Lung (tissue), 11 donors: ENCODE measurements at regions not wholly inside any gene's neighbourhood (a gene's known extent, or its start where the extent isn't known, plus 50 kb on each side); places are given as distances from the start of the nearest gene placed in this dataset.

Experiments used
- ATAC-seq: fragments of 200-7000 bp; cut with Tn5 transposase; one replicate; pipeline ENCODE4 v1.9.1; 2020; ENCODE audit warnings: moderate number of reproducible peaks; ENCODE audit not compliant: insufficient read depth, low FRiP score
- DNase-seq, 3 donors: peaks; one replicate each; pipeline ENCODE4 v3.0.0-alpha.2; 2013 to 2017
- H3K27ac ChIP-seq, 2 donors: one replicate each; pipeline ENCODE4 v1.5.1; 2013; ENCODE audit warnings: mild to moderate bottlenecking in 2 of 2, moderate library complexity in 2 of 2, control low read depth in 1 of 2, inconsistent platforms in 1 of 2, low read depth in 1 of 2, low read length in 1 of 2
- H3K27me3 ChIP-seq, 3 donors: one replicate each; pipeline ENCODE4 v1.5.1; 2013; ENCODE audit warnings: low read length in 2 of 3; ENCODE audit not compliant: control insufficient read depth in 3 of 3, insufficient read depth in 3 of 3
- H3K36me3 ChIP-seq, 4 donors: one replicate each; pipeline ENCODE4 v1.5.1; 2013; ENCODE audit warnings: low read length in 4 of 4, mild to moderate bottlenecking in 1 of 4, moderate library complexity in 1 of 4; ENCODE audit not compliant: control insufficient read depth in 4 of 4, insufficient read depth in 4 of 4
- H3K4me1 ChIP-seq, 5 donors: one replicate each; pipeline ENCODE4 v1.5.1; 2013; ENCODE audit warnings: low read length in 5 of 5, mild to moderate bottlenecking in 2 of 5, moderate library complexity in 1 of 5; ENCODE audit not compliant: control insufficient read depth in 5 of 5, insufficient read depth in 5 of 5
- H3K4me3 ChIP-seq: one replicate; pipeline ENCODE4 v1.5.1; 2013; ENCODE audit warnings: mild to moderate bottlenecking, control low read depth, moderate library complexity
- H3K9ac ChIP-seq, 2 donors: one replicate each; pipeline ENCODE4 v1.5.1; 2013; ENCODE audit warnings: low read length in 2 of 2, control low read depth in 1 of 2; ENCODE audit not compliant: insufficient read depth in 1 of 2
- H3K9me3 ChIP-seq, 4 donors: one replicate each; pipeline ENCODE4 v1.5.1; 2013; ENCODE audit warnings: low read length in 3 of 4, mild to moderate bottlenecking in 1 of 4, moderate library complexity in 1 of 4; ENCODE audit not compliant: control insufficient read depth in 4 of 4, insufficient read depth in 3 of 4
- WGBS, 2 donors: extraction: QIAGEN DNeasy Blood & Tissue Kit; methylation state at CpG; one replicate each; pipeline ENCODE4 v1.1.7; 2013; 5-methylcytosine and 5-hydroxymethylcytosine counted together
- TF ChIP-seq, protein P1 (sequence below): IDR thresholded peaks from 2 replicates; pipeline ENCODE4 v1.5.1; 2012; ENCODE audit warnings: mild to moderate bottlenecking; ENCODE audit errors: control extremely low read depth, extremely low read depth
- donor health status: control.
- donor health status: control.
- donor health status: Bipolar disorder and iron deficiency.
- donor health status: healthy.
- donor health status: DM: yes; HTN: yes; CAD: no.

GRCh38 chr9:115379719-115380118, 261.8 kb upstream of the TNC start:
- H3K4me1 ChIP-seq = no peaks in the 10 kb centered on the region
- H3K36me3 ChIP-seq = no peaks in the 10 kb centered on the region
- peaks cover 0 to 17% (median 10%) of the 10 kb centered on the region in 4 donors for H3K9me3 ChIP-seq
- H3K27me3 ChIP-seq = no peaks in the 10 kb centered on the region
- no peak overlapping the region for H3K27ac ChIP-seq
- TF ChIP-seq, protein P1, sequence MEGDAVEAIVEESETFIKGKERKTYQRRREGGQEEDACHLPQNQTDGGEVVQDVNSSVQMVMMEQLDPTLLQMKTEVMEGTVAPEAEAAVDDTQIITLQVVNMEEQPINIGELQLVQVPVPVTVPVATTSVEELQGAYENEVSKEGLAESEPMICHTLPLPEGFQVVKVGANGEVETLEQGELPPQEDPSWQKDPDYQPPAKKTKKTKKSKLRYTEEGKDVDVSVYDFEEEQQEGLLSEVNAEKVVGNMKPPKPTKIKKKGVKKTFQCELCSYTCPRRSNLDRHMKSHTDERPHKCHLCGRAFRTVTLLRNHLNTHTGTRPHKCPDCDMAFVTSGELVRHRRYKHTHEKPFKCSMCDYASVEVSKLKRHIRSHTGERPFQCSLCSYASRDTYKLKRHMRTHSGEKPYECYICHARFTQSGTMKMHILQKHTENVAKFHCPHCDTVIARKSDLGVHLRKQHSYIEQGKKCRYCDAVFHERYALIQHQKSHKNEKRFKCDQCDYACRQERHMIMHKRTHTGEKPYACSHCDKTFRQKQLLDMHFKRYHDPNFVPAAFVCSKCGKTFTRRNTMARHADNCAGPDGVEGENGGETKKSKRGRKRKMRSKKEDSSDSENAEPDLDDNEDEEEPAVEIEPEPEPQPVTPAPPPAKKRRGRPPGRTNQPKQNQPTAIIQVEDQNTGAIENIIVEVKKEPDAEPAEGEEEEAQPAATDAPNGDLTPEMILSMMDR = no peak
- no peak for ATAC-seq
- DNase-seq = no peak
- 93 to 94% methylated on average over 3 of the region's 3 CpGs for WGBS, 2 donors
- no peak overlapping the region for H3K4me3 ChIP-seq
- no peak overlapping the region for H3K9ac ChIP-seq

GRCh38 chr9:115382865-115383264, 264.9 kb upstream of the TNC start:
- TF ChIP-seq, protein P1 = no peak
- no peak for DNase-seq

DNA sequence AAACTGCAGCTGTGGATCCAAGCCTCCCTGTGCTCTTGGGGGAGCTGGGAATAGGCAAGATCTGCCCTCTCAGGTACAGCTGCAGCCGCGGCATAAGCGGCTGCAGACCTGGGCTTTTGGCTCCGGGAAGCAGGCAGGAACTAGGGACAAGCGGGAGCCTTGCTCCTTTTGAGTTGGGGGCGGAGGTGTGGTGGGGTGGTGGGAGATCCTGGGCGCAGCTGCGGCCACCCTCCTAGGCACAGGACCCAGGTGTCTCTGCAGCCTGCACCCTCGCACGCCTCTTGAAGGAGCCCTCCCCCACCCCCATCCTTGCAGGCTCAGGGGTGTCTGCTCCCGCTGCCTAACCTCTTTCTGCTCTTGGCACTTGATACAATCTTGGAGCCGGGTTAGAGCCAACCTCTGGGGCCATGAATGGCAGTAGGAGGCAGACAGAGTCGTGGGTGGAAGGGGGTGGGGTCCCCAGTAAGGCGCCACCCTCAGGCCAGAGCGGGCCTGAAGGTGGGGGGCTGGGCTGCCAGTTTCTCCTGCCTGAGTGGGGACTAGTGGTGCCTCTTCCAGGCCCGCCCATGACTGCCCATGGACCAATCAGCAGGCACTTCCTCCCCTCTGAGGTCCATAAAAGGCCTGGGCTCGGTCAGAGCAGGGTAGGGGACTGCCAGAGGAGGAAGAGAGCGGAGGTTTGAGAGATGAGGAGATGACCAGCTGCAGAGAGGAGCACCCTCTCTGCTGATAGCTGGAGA, 267.6 kb upstream of the TNC start:
- Histone ChIP-seq H3K9ac (no peak overlapping the region), H3K4me3 (no peak overlapping the region), H3K27me3 (no peaks in the 10 kb centered on the region), H3K36me3 (no peaks in the 10 kb centered on the region), H3K27ac (no peak overlapping the region), H3K4me1 (peaks cover 0 to 7% (median 0%) of the 10 kb centered on the region in 5 donors), H3K9me3 (peaks cover 0 to 13% (median 10%) of the 10 kb centered on the region in 4 donors)
- DNase-seq = no peak
- no peak for ATAC-seq
- TF ChIP-seq, protein P1 = no peak
- 85 to 87% methylated on average over 16 to 18 of the region's 18 CpGs for WGBS, 2 donors

More at GRCh38 chr9:115382865-115383264, 264.9 kb upstream of the TNC start:
- peaks cover 0 to 7% (median 0%) of the 10 kb centered on the region in 5 donors for H3K4me1 ChIP-seq
- peaks cover 0 to 17% (median 10%) of the 10 kb centered on the region in 4 donors for H3K9me3 ChIP-seq
- no peak overlapping the region for H3K9ac ChIP-seq
- 92 to 98% methylated on average over 2 of the region's 2 CpGs for WGBS, 2 donors
- no peak overlapping the region for H3K4me3 ChIP-seq
- no peaks in the 10 kb centered on the region for H3K27me3 ChIP-seq
- H3K27ac ChIP-seq = no peak overlapping the region
- no peaks in the 10 kb centered on the region for H3K36me3 ChIP-seq
- ATAC-seq = no peak
